PC-3 (cell line): ENCODE measurements at regions not wholly inside any gene's neighbourhood (a gene's known extent, or its start where the extent isn't known, plus 50 kb on each side); places are given as distances from the start of the nearest gene placed in this dataset.

Experiments used
- ATAC-seq: fragments of 200-7000 bp; cut with Tn5 transposase; 2 replicates; pipeline ENCODE4 v1.9.1; 2020; ENCODE audit warnings: mild to moderate bottlenecking, moderate library complexity
- BruUV-seq: library from RNA; stranded (reverse); fragments of 400-500 nt; replicated peaks from 2 replicates; lab custom pipeline; 2021; lab: Mats Ljungman, UMichigan
- CTCF ChIA-PET: fragments of 300-600 bp; sonication (Branson Sonifier 250); formaldehyde crosslinking; loops from one replicate; lab custom pipeline; 2022; ENCODE audit warnings: antibody characterized with exemption; lab: Charles Lee
- POLR2A ChIA-PET: fragments of 300-600 bp; sonication (Branson Sonifier 250); formaldehyde crosslinking; loops from one replicate; lab custom pipeline; 2022; ENCODE audit warnings: antibody characterized with exemption; ENCODE audit not compliant: unreplicated experiment; lab: Charles Lee
- DNase-seq: peaks from one replicate; pipeline ENCODE4 v3.0.0-alpha.2; 2015
- H2AFZ ChIP-seq: fragments of 300-600 bp; sonication (generic); 2 replicates; pipeline ENCODE4 v1.6.0; 2016; ENCODE audit warnings: antibody characterized with exemption, low read length
- H3F3A ChIP-seq: fragments of 300-600 bp; sonication (generic); one replicate; pipeline ENCODE4 v1.6.0; 2017; ENCODE audit warnings: antibody characterized with exemption, low read length, control low read depth, mild to moderate bottlenecking; ENCODE audit not compliant: unreplicated experiment
- H3K27ac ChIP-seq: fragments of 300-600 bp; sonication (generic); 2 replicates; pipeline ENCODE4 v1.5.1; 2016; ENCODE audit warnings: mild to moderate bottlenecking, low read length
- H3K27me3 ChIP-seq: fragments of 300-600 bp; sonication (generic); 2 replicates; pipeline ENCODE4 v1.6.1; 2016; ENCODE audit warnings: low read length, mixed read lengths
- H3K36me3 ChIP-seq: fragments of 300-600 bp; sonication (generic); 2 replicates; pipeline ENCODE4 v1.6.1; 2016; ENCODE audit warnings: low read depth, mixed run types, low read length, mixed read lengths
- H3K4me1 ChIP-seq: fragments of 300-600 bp; sonication (generic); 2 replicates; pipeline ENCODE4 v1.5.1; 2016; ENCODE audit warnings: low read length; ENCODE audit not compliant: insufficient read depth
- H3K4me2 ChIP-seq: fragments of 300-600 bp; sonication (generic); 2 replicates; pipeline ENCODE4 v1.6.0; 2016; ENCODE audit warnings: low read length
- H3K4me3 ChIP-seq: fragments of 300-600 bp; sonication (generic); 2 replicates; pipeline ENCODE4 v1.5.1; 2016; ENCODE audit warnings: mild to moderate bottlenecking, low read length, mixed read lengths
- H3K79me2 ChIP-seq: fragments of 300-600 bp; sonication (generic); 2 replicates; pipeline ENCODE4 v1.6.1; 2017; ENCODE audit warnings: low read length, mixed read lengths
- H3K9ac ChIP-seq: fragments of 300-600 bp; sonication (generic); 2 replicates; pipeline ENCODE4 v1.6.0; 2016; ENCODE audit warnings: mild to moderate bottlenecking, low read length
- H3K9me2 ChIP-seq: fragments of 300-600 bp; sonication (generic); replicated peaks from 2 replicates; pipeline ENCODE4 v1.6.1; 2016; ENCODE audit warnings: mixed run types, low read length, mixed read lengths
- H3K9me3 ChIP-seq: fragments of 300-600 bp; sonication (generic); 2 replicates; pipeline ENCODE4 v1.6.1; 2016; ENCODE audit warnings: low read length, mixed read lengths
- H4K20me1 ChIP-seq: fragments of 300-600 bp; sonication (generic); 2 replicates; pipeline ENCODE4 v1.6.1; 2016; ENCODE audit warnings: low read length, mixed read lengths
- CTCF ChIP-seq: fragments of 300-600 bp; sonication (generic); conservative IDR thresholded peaks from 2 replicates; pipeline ENCODE4 v1.5.1; 2017; ENCODE audit warnings: antibody characterized with exemption, low read depth, mild to moderate bottlenecking, low read length
- EZH2 ChIP-seq: fragments of 300-600 bp; sonication (generic); IDR thresholded peaks from one replicate; pipeline ENCODE4 v1.6.1; 2017; ENCODE audit warnings: antibody characterized with exemption, mild to moderate bottlenecking, low read length; ENCODE audit not compliant: unreplicated experiment
- EZH2phosphoT487 ChIP-seq: fragments of 300-600 bp; sonication (generic); IDR thresholded peaks from 2 replicates; pipeline ENCODE4 v1.6.1; 2018; ENCODE audit warnings: mild to moderate bottlenecking, antibody characterized with exemption, low read length, borderline replicate concordance
- intact Hi-C: fragments of 100-400 bp; cut with micrococcal nuclease; formaldehyde crosslinking; loops from 2 replicates; pipeline ENCODE4 v1.9.0; 2023

GRCh38 chr13:109879338-109879737, 93.0 kb upstream of the IRS2 start:
- no TSS peak for BruUV-seq
- no peak for ATAC-seq

GRCh38 chr13:109877809-109878208, 91.4 kb upstream of the IRS2 start:
- intact Hi-C loops: no loop called here
- Histone ChIP-seq H4K20me1 (no peaks in the 10 kb centered on the region), H3K27me3 (no peaks in the 10 kb centered on the region), H3K27ac (no peak overlapping the region), H3K9me2 (no peaks in the 10 kb centered on the region), H3K9ac (no peak overlapping the region), H3K4me2 (no peak overlapping the region), H3K36me3 (no peaks in the 10 kb centered on the region), H2AFZ (no peak overlapping the region), H3K9me3 (no peaks in the 10 kb centered on the region), H3K79me2 (no peaks in the 10 kb centered on the region), H3K4me1 (peaks cover 17% of the 10 kb centered on the region), H3K4me3 (no peak overlapping the region), H3F3A (no peaks in the 10 kb centered on the region)
- TF ChIP-seq EZH2phosphoT487 (no peak), EZH2 (no peak), CTCF (no peak)
- no TSS peak for BruUV-seq
- DNase-seq (no peak), ATAC-seq (no peak)
- ChIA-PET POLR2A (no interaction called here), CTCF (no interaction called here)

More at GRCh38 chr13:109879338-109879737, 93.0 kb upstream of the IRS2 start:
- no peak overlapping the region for H3K4me3 ChIP-seq
- no peak overlapping the region for H3K27ac ChIP-seq
- no peaks in the 10 kb centered on the region for H3F3A ChIP-seq
- no peak overlapping the region for H2AFZ ChIP-seq
- no peaks in the 10 kb centered on the region for H3K79me2 ChIP-seq
- H3K4me2 ChIP-seq: no peak overlapping the region
- ChIA-PET POLR2A (no interaction called here), CTCF (no interaction called here)
- no peaks in the 10 kb centered on the region for H4K20me1 ChIP-seq
- peaks cover 12% of the 10 kb centered on the region for H3K4me1 ChIP-seq
- H3K9ac ChIP-seq: no peak overlapping the region
- no peak for DNase-seq
- H3K36me3 ChIP-seq: no peaks in the 10 kb centered on the region
- H3K27me3 ChIP-seq: no peaks in the 10 kb centered on the region
- no peaks in the 10 kb centered on the region for H3K9me3 ChIP-seq
- no peaks in the 10 kb centered on the region for H3K9me2 ChIP-seq
- TF ChIP-seq CTCF (no peak), EZH2 (no peak), EZH2phosphoT487 (no peak)
- intact Hi-C loops: no loop called here

- Histone ChIP-seq H3K9me3 (no peaks in the 10 kb centered on the region), H3K4me1 (peaks cover 23% of the 10 kb centered on the region), H3K79me2 (no peaks in the 10 kb centered on the region), H3K4me2 (no peak overlapping the region), H3F3A (no peaks in the 10 kb centered on the region), H3K36me3 (no peaks in the 10 kb centered on the region), H3K4me3 (no peak overlapping the region), H3K9ac (no peak overlapping the region), H2AFZ (no peak overlapping the region), H3K27me3 (no peaks in the 10 kb centered on the region), H4K20me1 (no peaks in the 10 kb centered on the region), H3K27ac (no peak overlapping the region), H3K9me2 (no peaks in the 10 kb centered on the region)
- no TSS peak for BruUV-seq
- ChIA-PET CTCF (no interaction called here), POLR2A (no interaction called here)
- ATAC-seq (no peak), DNase-seq (no peak)
- TF ChIP-seq EZH2 (no peak), CTCF (no peak), EZH2phosphoT487 (no peak)
- intact Hi-C loops: no loop called here
Measured at GRCh38 chr13:109875746-109876145, 89.4 kb upstream of the IRS2 start.
